Loucy (cell line): ENCODE measurements at regions not wholly inside any gene's neighbourhood (a gene's known extent, or its start where the extent isn't known, plus 50 kb on each side); places are given as distances from the start of the nearest gene placed in this dataset.
"Not testable (repeated sequence)": the region's sequence is repeated elsewhere in the genome, so short reads cannot be mapped to it uniquely, and the experiment has no call there.

Source experiments
- EZH2phosphoT487 ChIP-seq: fragments of 200-600 bp; IDR thresholded peaks from 2 replicates; pipeline ENCODE4 v1.6.1; 2018; ENCODE audit warnings: antibody characterized with exemption, mild to moderate bottlenecking, moderate library complexity, borderline replicate concordance
- TF ChIP-seq, protein P1 (sequence below): fragments of 200-600 bp; sonication (generic); conservative IDR thresholded peaks from 2 replicates; pipeline ENCODE4 v1.5.1; 2014; ENCODE audit warnings: mild to moderate bottlenecking, antibody characterized with exemption, low read length

GRCh38 chr14:106081721-106082120 is 555.3 kb downstream of the TMEM121 start:
- TF ChIP-seq, protein P1, sequence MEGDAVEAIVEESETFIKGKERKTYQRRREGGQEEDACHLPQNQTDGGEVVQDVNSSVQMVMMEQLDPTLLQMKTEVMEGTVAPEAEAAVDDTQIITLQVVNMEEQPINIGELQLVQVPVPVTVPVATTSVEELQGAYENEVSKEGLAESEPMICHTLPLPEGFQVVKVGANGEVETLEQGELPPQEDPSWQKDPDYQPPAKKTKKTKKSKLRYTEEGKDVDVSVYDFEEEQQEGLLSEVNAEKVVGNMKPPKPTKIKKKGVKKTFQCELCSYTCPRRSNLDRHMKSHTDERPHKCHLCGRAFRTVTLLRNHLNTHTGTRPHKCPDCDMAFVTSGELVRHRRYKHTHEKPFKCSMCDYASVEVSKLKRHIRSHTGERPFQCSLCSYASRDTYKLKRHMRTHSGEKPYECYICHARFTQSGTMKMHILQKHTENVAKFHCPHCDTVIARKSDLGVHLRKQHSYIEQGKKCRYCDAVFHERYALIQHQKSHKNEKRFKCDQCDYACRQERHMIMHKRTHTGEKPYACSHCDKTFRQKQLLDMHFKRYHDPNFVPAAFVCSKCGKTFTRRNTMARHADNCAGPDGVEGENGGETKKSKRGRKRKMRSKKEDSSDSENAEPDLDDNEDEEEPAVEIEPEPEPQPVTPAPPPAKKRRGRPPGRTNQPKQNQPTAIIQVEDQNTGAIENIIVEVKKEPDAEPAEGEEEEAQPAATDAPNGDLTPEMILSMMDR = not testable (repeated sequence)
- not testable (repeated sequence) for TF ChIP-seq EZH2phosphoT487
